Activated T-helper 1 cell treated with anti-CD3 and anti-CD28 coated beads, Interleukin-12 subunit alpha, Interleukin-12 subunit beta, Interleukin-2, Interleukin-4 antibody, amounts not matched to agents 30 ng/mL and 10 ng/mL and 1 ng/mL, durations not matched to agents 14 hours and 24 hours and 36 hours (primary cell): ENCODE measurements at regions not wholly inside any gene's neighbourhood (a gene's known extent, or its start where the extent isn't known, plus 50 kb on each side); places are given as distances from the start of the nearest gene placed in this dataset.

Experiments
- DNase-seq: peaks from one replicate; pipeline ENCODE4 v3.0.0; 2021; ENCODE audit warnings: low spot score
- H3K27ac Mint-ChIP-seq: one replicate; pipeline ENCODE4 v1.8.0; 2021; ENCODE audit warnings: mild to moderate bottlenecking, mixed read lengths
- H3K27me3 Mint-ChIP-seq: one replicate; pipeline ENCODE4 v1.8.0; 2022; ENCODE audit warnings: mild to moderate bottlenecking, moderate library complexity, mixed read lengths; ENCODE audit not compliant: insufficient read depth
- H3K36me3 Mint-ChIP-seq: one replicate; pipeline ENCODE4 v1.8.0; 2021; ENCODE audit warnings: low read depth, mixed read lengths
- H3K4me1 Mint-ChIP-seq: one replicate; pipeline ENCODE4 v1.8.0; 2021; ENCODE audit warnings: low read depth, mixed read lengths
- H3K4me3 Mint-ChIP-seq: one replicate; pipeline ENCODE4 v1.8.0; 2021; ENCODE audit warnings: mild to moderate bottlenecking, moderate library complexity, mixed read lengths
- H3K9me3 Mint-ChIP-seq: one replicate; pipeline ENCODE4 v1.8.0; 2021; ENCODE audit warnings: mixed read lengths
- intact Hi-C: fragments of 100-400 bp; cut with micrococcal nuclease; formaldehyde crosslinking; loops from one replicate; pipeline ENCODE4 v1.15.1; 2024

GRCh38 chr7:41886262-41886900 is 183.5 kb upstream of the INHBA start:
- peaks cover 62% of the 10 kb centered on the region for H3K4me1 Mint-ChIP-seq
- H3K36me3 Mint-ChIP-seq: peaks cover 21% of the 10 kb centered on the region

GRCh38 chr7:41885748-41886147 is 182.9 kb upstream of the INHBA start:
- Mint-ChIP-seq H3K36me3 (peaks cover 22% of the 10 kb centered on the region), H3K27ac (no peak overlapping the region), H3K4me3 (no peak overlapping the region), H3K9me3 (peaks cover 24% of the 10 kb centered on the region), H3K27me3 (no peaks in the 10 kb centered on the region), H3K4me1 (peaks cover 61% of the 10 kb centered on the region)
- intact Hi-C loops: loop anchor here (10.0 kb wide), 3 partner anchors 181 to 1779 kb away; partner anchors contain the start of gene INHBA
- no peak for DNase-seq

More at GRCh38 chr7:41886262-41886900, 183.5 kb upstream of the INHBA start:
- H3K4me3 Mint-ChIP-seq: no peak overlapping the region
- H3K9me3 Mint-ChIP-seq: peaks cover 24% of the 10 kb centered on the region
- no peak overlapping the region for H3K27ac Mint-ChIP-seq
- intact Hi-C loops: loop anchor here (10.0 kb wide), 3 partner anchors 182 to 1778 kb away; partner anchors contain the start of gene INHBA
- DNase-seq: no peak
- H3K27me3 Mint-ChIP-seq: no peaks in the 10 kb centered on the region

- H3K27me3 Mint-ChIP-seq: no peaks in the 10 kb centered on the region
- intact Hi-C loops: loop anchor here (10.0 kb wide), 3 partner anchors 180 to 1780 kb away; partner anchors contain the start of gene INHBA
- peaks cover 21% of the 10 kb centered on the region for H3K9me3 Mint-ChIP-seq
- H3K4me3 Mint-ChIP-seq: no peak overlapping the region
- no peak for DNase-seq
- no peak overlapping the region for H3K27ac Mint-ChIP-seq
- peaks cover 62% of the 10 kb centered on the region for H3K4me1 Mint-ChIP-seq
- peaks cover 23% of the 10 kb centered on the region for H3K36me3 Mint-ChIP-seq
Measured at GRCh38 chr7:41885078-41885477, 182.2 kb upstream of the INHBA start.

GRCh38 chr7:41882745-41883420 is 180.0 kb upstream of the INHBA start:
- peaks cover 28% of the 10 kb centered on the region for H3K9me3 Mint-ChIP-seq
- intact Hi-C loops: loop anchor here (5.0 to 10.0 kb wide), 7 partner anchors 59 to 1782 kb away; partner anchors contain the start of genes C7orf25 and INHBA
- H3K27me3 Mint-ChIP-seq: no peaks in the 10 kb centered on the region
- no peak for DNase-seq
- peak overlapping the region; percentile 71 for H3K4me3 Mint-ChIP-seq
- peak overlapping the region; percentile 96 for H3K27ac Mint-ChIP-seq
- H3K36me3 Mint-ChIP-seq: peaks cover 28% of the 10 kb centered on the region
- H3K4me1 Mint-ChIP-seq: peaks cover 60% of the 10 kb centered on the region

GRCh38 chr7:41882256-41882655 is 179.4 kb upstream of the INHBA start:
- peaks cover 28% of the 10 kb centered on the region for H3K9me3 Mint-ChIP-seq
- no peaks in the 10 kb centered on the region for H3K27me3 Mint-ChIP-seq
- no peak for DNase-seq
- H3K4me1 Mint-ChIP-seq: peaks cover 60% of the 10 kb centered on the region
- H3K36me3 Mint-ChIP-seq: peaks cover 29% of the 10 kb centered on the region
- intact Hi-C loops: loop anchor here (5.0 to 10.0 kb wide), 7 partner anchors 60 to 1783 kb away; partner anchors contain the start of genes C7orf25 and INHBA
- H3K27ac Mint-ChIP-seq: peak overlapping the region; percentile 96
- peak overlapping the region; percentile 71 for H3K4me3 Mint-ChIP-seq

GRCh38 chr7:41881331-41882130 is 178.6 kb upstream of the INHBA start:
- Mint-ChIP-seq H3K27ac (peak overlapping the region; percentile 96), H3K36me3 (peaks cover 30% of the 10 kb centered on the region), H3K9me3 (peaks cover 33% of the 10 kb centered on the region), H3K4me1 (peaks cover 60% of the 10 kb centered on the region), H3K4me3 (peak overlapping the region; percentile 71), H3K27me3 (no peaks in the 10 kb centered on the region)
- peak; percentile 76 for DNase-seq
- intact Hi-C loops: loop anchor here (1.0 to 10.0 kb wide), 11 partner anchors 11 to 1783 kb away; partner anchors contain the start of genes C7orf25 and INHBA

GRCh38 chr7:41880107-41880506 is 177.2 kb upstream of the INHBA start:
- intact Hi-C loops: loop anchor here (2.0 to 10.0 kb wide), 8 partner anchors 62 to 1785 kb away; partner anchors contain the start of genes C7orf25 and INHBA
- Mint-ChIP-seq H3K36me3 (peaks cover 34% of the 10 kb centered on the region), H3K27ac (peak overlapping the region; percentile 96), H3K4me3 (no peak overlapping the region), H3K27me3 (no peaks in the 10 kb centered on the region), H3K4me1 (peaks cover 53% of the 10 kb centered on the region), H3K9me3 (peaks cover 42% of the 10 kb centered on the region)
- no peak for DNase-seq

- H3K27me3 Mint-ChIP-seq: no peaks in the 10 kb centered on the region
- peaks cover 30% of the 10 kb centered on the region for H3K36me3 Mint-ChIP-seq
- DNase-seq: no peak
- H3K4me3 Mint-ChIP-seq: no peak overlapping the region
- intact Hi-C loops: no loop called here
- H3K9me3 Mint-ChIP-seq: peaks cover 40% of the 10 kb centered on the region
- peak overlapping the region; percentile 67 for H3K27ac Mint-ChIP-seq
- H3K4me1 Mint-ChIP-seq: peaks cover 54% of the 10 kb centered on the region
Measured at GRCh38 chr7:41879403-41879802, 176.5 kb upstream of the INHBA start.

- Mint-ChIP-seq H3K4me3 (no peak overlapping the region), H3K36me3 (peaks cover 30% of the 10 kb centered on the region), H3K27me3 (no peaks in the 10 kb centered on the region), H3K9me3 (peaks cover 40% of the 10 kb centered on the region), H3K27ac (no peak overlapping the region), H3K4me1 (peaks cover 62% of the 10 kb centered on the region)
- intact Hi-C loops: no loop called here
- no peak for DNase-seq
Measured at GRCh38 chr7:41878309-41879295, 175.7 kb upstream of the INHBA start.

- H3K36me3 Mint-ChIP-seq: peaks cover 22% of the 10 kb centered on the region
- peaks cover 56% of the 10 kb centered on the region for H3K4me1 Mint-ChIP-seq
- no peaks in the 10 kb centered on the region for H3K27me3 Mint-ChIP-seq
- peaks cover 36% of the 10 kb centered on the region for H3K9me3 Mint-ChIP-seq
- no peak overlapping the region for H3K4me3 Mint-ChIP-seq
- peak overlapping the region; percentile 58 for H3K27ac Mint-ChIP-seq
- no peak for DNase-seq
- intact Hi-C loops: no loop called here
Measured at GRCh38 chr7:41877118-41877517, 174.2 kb upstream of the INHBA start.

- Mint-ChIP-seq H3K27ac (no peak overlapping the region), H3K9me3 (peaks cover 41% of the 10 kb centered on the region), H3K4me3 (no peak overlapping the region), H3K4me1 (peaks cover 59% of the 10 kb centered on the region), H3K36me3 (peaks cover 15% of the 10 kb centered on the region), H3K27me3 (no peaks in the 10 kb centered on the region)
- DNase-seq: no peak
- intact Hi-C loops: no loop called here
Measured at GRCh38 chr7:41875513-41875912, 172.6 kb upstream of the INHBA start.
